Tibial nerve (tissue), 4 donors: ENCODE measurements at regions not wholly inside any gene's neighbourhood (a gene's known extent, or its start where the extent isn't known, plus 50 kb on each side); places are given as distances from the start of the nearest gene placed in this dataset.

ENCODE experiments used
- DNase-seq, 2 donors: peaks; one replicate each; pipeline ENCODE4 v3.0.0-alpha.2; 2019; ENCODE audit warnings: low spot score in 2 of 2
- H3K27ac ChIP-seq, 4 donors: fragments of 200-600 bp; sonication (generic) in 3 of 4; one replicate each; pipeline ENCODE4 v1.5.1; 2017 to 2019; ENCODE audit warnings: mild to moderate bottlenecking in 1 of 4
- H3K27me3 ChIP-seq, 2 donors: fragments of 200-600 bp; sonication (generic) in 1 of 2; one replicate each; pipeline versions ENCODE4 v1.5.1 to v1.6.0; 2017 to 2019
- H3K36me3 ChIP-seq, 3 donors: fragments of 200-600 bp; sonication (generic); one replicate each; pipeline ENCODE4 v1.5.1; 2018 to 2019
- H3K4me1 ChIP-seq, 4 donors: fragments of 200-600 bp; sonication (generic) in 3 of 4; one replicate each; pipeline ENCODE4 v1.5.1; 2017 to 2019
- H3K4me3 ChIP-seq, 4 donors: fragments of 200-600 bp; sonication (generic) in 3 of 4; one replicate each; pipeline ENCODE4 v1.5.1; 2017 to 2019; ENCODE audit warnings: mild to moderate bottlenecking in 1 of 4, moderate library complexity in 1 of 4
- H3K9me3 ChIP-seq, 4 donors: fragments of 200-600 bp; sonication (generic) in 3 of 4; one replicate each; pipeline ENCODE4 v1.5.1; 2017 to 2019
- CTCF ChIP-seq, 5 experiments: fragments of 200-600 bp in 3 of 5; fragments of 450-650 bp in 2 of 5; sonication (generic) in 3 of 5; IDR thresholded peaks; one replicate each; pipeline ENCODE4 v1.5.1; 2016 to 2019; ENCODE audit warnings: antibody characterized with exemption in 5 of 5, mild to moderate bottlenecking in 3 of 5, moderate library complexity in 2 of 5
- EP300 ChIP-seq, 2 donors: sonication (generic); formaldehyde crosslinking; IDR thresholded peaks; one replicate each; pipeline ENCODE4 v1.6.1; 2017; ENCODE audit warnings: antibody characterized with exemption in 2 of 2, mild to moderate bottlenecking in 1 of 2
- POLR2A ChIP-seq, 2 donors: fragments of 450-650 bp; IDR thresholded peaks; one replicate each; pipeline ENCODE4 v1.6.1; 2017; ENCODE audit warnings: antibody characterized with exemption in 2 of 2, mild to moderate bottlenecking in 2 of 2, moderate library complexity in 2 of 2
- WGBS, 2 donors: methylation state at CpG; one replicate each; pipeline ENCODE4 v1.1.5; 2018; 5-methylcytosine and 5-hydroxymethylcytosine counted together

GRCh38 chr10:2812631-2813030, 254.7 kb upstream of the PFKP start:
- Histone ChIP-seq H3K36me3 (no peaks in the 10 kb centered on the region), H3K9me3 (no peaks in the 10 kb centered on the region), H3K27ac (no peak overlapping the region), H3K4me3 (no peak overlapping the region), H3K4me1 (no peaks in the 10 kb centered on the region), H3K27me3 (no peaks in the 10 kb centered on the region)
- 95 to 98% methylated on average over 3 of the region's 3 CpGs for WGBS, 2 donors
- TF ChIP-seq CTCF (IDR thresholded peaks at IDR 0.05) (no peak), EP300 (IDR thresholded peaks at IDR 0.05) (no peak), POLR2A (IDR thresholded peaks at IDR 0.05) (no peak)
- DNase-seq = no peak

- H3K4me3 ChIP-seq = no peak overlapping the region
- H3K27me3 ChIP-seq = no peaks in the 10 kb centered on the region
- no peaks in the 10 kb centered on the region for H3K36me3 ChIP-seq
- 76 to 80% methylated on average over 5 of the region's 5 CpGs for WGBS, 2 donors
- no peaks in the 10 kb centered on the region for H3K4me1 ChIP-seq
- H3K27ac ChIP-seq = no peak overlapping the region
- DNase-seq = no peak
- no peak for TF ChIP-seq EP300 (IDR thresholded peaks at IDR 0.05)
- TF ChIP-seq CTCF (IDR thresholded peaks at IDR 0.05) = no peak
- no peak for TF ChIP-seq POLR2A (IDR thresholded peaks at IDR 0.05)
- H3K9me3 ChIP-seq = peaks cover 0 to 9% (median 2%) of the 10 kb centered on the region in 4 donors
Observed at GRCh38 chr10:2800178-2800577, 267.2 kb upstream of the PFKP start.

- peaks cover 0 to 9% (median 2%) of the 10 kb centered on the region in 4 donors for H3K9me3 ChIP-seq
- DNase-seq = no peak
- H3K4me1 ChIP-seq = no peaks in the 10 kb centered on the region
- no peaks in the 10 kb centered on the region for H3K36me3 ChIP-seq
- H3K27ac ChIP-seq = no peak overlapping the region
- H3K4me3 ChIP-seq = no peak overlapping the region
- H3K27me3 ChIP-seq = no peaks in the 10 kb centered on the region
- 43 to 50% methylated on average over 4 of the region's 4 CpGs for WGBS, 2 donors
- TF ChIP-seq POLR2A (IDR thresholded peaks at IDR 0.05) = no peak
- no peak for TF ChIP-seq EP300 (IDR thresholded peaks at IDR 0.05)
- no peak for TF ChIP-seq CTCF (IDR thresholded peaks at IDR 0.05)
Observed at GRCh38 chr10:2798336-2799022, 268.9 kb upstream of the PFKP start.

- Histone ChIP-seq H3K4me3 (no peak overlapping the region), H3K36me3 (no peaks in the 10 kb centered on the region), H3K27ac (no peak overlapping the region), H3K9me3 (peaks cover 0 to 9% (median 2%) of the 10 kb centered on the region in 4 donors), H3K4me1 (no peaks in the 10 kb centered on the region), H3K27me3 (no peaks in the 10 kb centered on the region)
- TF ChIP-seq CTCF (IDR thresholded peaks at IDR 0.05) (no peak), EP300 (IDR thresholded peaks at IDR 0.05) (no peak), POLR2A (IDR thresholded peaks at IDR 0.05) (no peak)
- 83 to 84% methylated on average over 3 of the region's 3 CpGs for WGBS, 2 donors
- no peak for DNase-seq
Observed at GRCh38 chr10:2791774-2792443, 275.4 kb upstream of the PFKP start.

- no peak for DNase-seq
- Histone ChIP-seq H3K4me3 (no peak overlapping the region), H3K27ac (no peak overlapping the region), H3K9me3 (no peaks in the 10 kb centered on the region), H3K36me3 (no peaks in the 10 kb centered on the region), H3K4me1 (no peaks in the 10 kb centered on the region), H3K27me3 (no peaks in the 10 kb centered on the region)
- WGBS, 2 donors = 81 to 86% methylated on average over 15 of the region's 15 CpGs
- TF ChIP-seq POLR2A (IDR thresholded peaks at IDR 0.05) (no peak), EP300 (IDR thresholded peaks at IDR 0.05) (no peak), CTCF (IDR thresholded peaks at IDR 0.05) (no peak)
Observed at GRCh38 chr10:2790396-2791188, 276.8 kb upstream of the PFKP start.
